ENCODE measurements at regions not wholly inside any gene's neighbourhood (a gene's known extent, or its start where the extent isn't known, plus 50 kb on each side); places are given as distances from the start of the nearest gene placed in this dataset.

- no peak for DNase-seq
These were observed 57.8 kb upstream of the HNRNPA3 start for GRCh38 chr2:177154809-177155208.

GRCh38 chr2:177155631-177156030 is 57.0 kb upstream of the HNRNPA3 start:
- no peak for DNase-seq

GRCh38 chr2:177161741-177162460 is 50.7 kb upstream of the HNRNPA3 start:
- no peak for DNase-seq

All from bone marrow (tissue), 2 donors.